Right ventricle myocardium inferior (tissue), 1 donor: ENCODE measurements at regions not wholly inside any gene's neighbourhood (a gene's known extent, or its start where the extent isn't known, plus 50 kb on each side); places are given as distances from the start of the nearest gene placed in this dataset.
"Not testable (repeated sequence)": the region's sequence is repeated elsewhere in the genome, so short reads cannot be mapped to it uniquely, and the experiment has no call there.

Experiments
- ATAC-seq: fragments of 200-7000 bp; cut with Tn5 transposase; one replicate; pipeline ENCODE4 v1.9.1; 2020; ENCODE audit warnings: mild to moderate bottlenecking, moderate library complexity
- DNase-seq: peaks from one replicate; pipeline ENCODE4 v3.0.0; 2021; ENCODE audit errors: missing footprints
- intact Hi-C: fragments of 100-400 bp; cut with DNase I; formaldehyde crosslinking; loops from one replicate; pipeline ENCODE4 v1.11.0; 2022
- donor health status: DM: no; HTN: yes; CAD: no; lungs with severe emphysema.

- no peak for ATAC-seq
- no peak for DNase-seq
- intact Hi-C loops, result no loop called here
These were observed 232.5 kb downstream of the PARP8 start for GRCh38 chr5:50898966-50899365.

GRCh38 chr5:50900952-50901510 is 234.6 kb downstream of the PARP8 start:
- intact Hi-C loops, result no loop called here
- DNase-seq (no peak), ATAC-seq (no peak)

- DNase-seq, result no peak
- no peak for ATAC-seq
- intact Hi-C loops, result no loop called here
These were observed 237.2 kb downstream of the PARP8 start for GRCh38 chr5:50903651-50904050.

GRCh38 chr5:50905996-50906570 is 239.6 kb downstream of the PARP8 start:
- intact Hi-C loops, result no loop called here
- ATAC-seq, result no peak

GRCh38 chr5:50920160-50920559 is 253.7 kb downstream of the PARP8 start:
- DNase-seq, result peak; percentile 48

More at GRCh38 chr5:50905996-50906570, 239.6 kb downstream of the PARP8 start:
- DNase-seq, result no peak

GRCh38 chr5:50921366-50922133 is 255.1 kb downstream of the PARP8 start:
- no peak for ATAC-seq
- intact Hi-C loops, result no loop called here
- DNase-seq, result no peak

More at GRCh38 chr5:50920160-50920559, 253.7 kb downstream of the PARP8 start:
- intact Hi-C loops, ATAC-seq: not testable (repeated sequence)

- ATAC-seq, result peak; percentile 31
- peak; percentile 64 for DNase-seq
- intact Hi-C loops, result not testable (repeated sequence)
These were observed 255.9 kb downstream of the PARP8 start for GRCh38 chr5:50922134-50922941.

- peak; percentile 54 for DNase-seq
- no peak for ATAC-seq
- intact Hi-C loops, result no loop called here
These were observed 256.7 kb downstream of the PARP8 start for GRCh38 chr5:50922942-50923767.

GRCh38 chr5:50923768-50924494 is 257.5 kb downstream of the PARP8 start:
- intact Hi-C loops, result no loop called here
- DNase-seq (no peak), ATAC-seq (peak; percentile 48)

- no peak for DNase-seq
- no peak for ATAC-seq
- intact Hi-C loops, result no loop called here
These were observed 261.5 kb downstream of the PARP8 start for GRCh38 chr5:50927953-50928352.

GRCh38 chr5:50929174-50929573 is 262.7 kb downstream of the PARP8 start:
- DNase-seq (no peak), ATAC-seq (no peak)
- intact Hi-C loops, result no loop called here

- ATAC-seq (no peak), DNase-seq (no peak)
- intact Hi-C loops, result no loop called here
These were observed 267.9 kb downstream of the PARP8 start for GRCh38 chr5:50934343-50934742.

GRCh38 chr5:50945139-50945538 is 278.7 kb downstream of the PARP8 start:
- ATAC-seq, result no peak
- intact Hi-C loops, result no loop called here

GRCh38 chr5:50947906-50948683 is 281.7 kb downstream of the PARP8 start:
- DNase-seq (no peak), ATAC-seq (no peak)
- intact Hi-C loops, result no loop called here

More at GRCh38 chr5:50945139-50945538, 278.7 kb downstream of the PARP8 start:
- DNase-seq, result no peak

GRCh38 chr5:50953290-50953689 is 286.9 kb downstream of the PARP8 start:
- ATAC-seq (no peak), DNase-seq (no peak)
- intact Hi-C loops, result no loop called here

GRCh38 chr5:50958852-50959457 is 292.5 kb downstream of the PARP8 start:
- intact Hi-C loops, result loop anchor here (2.0 kb wide), 1 partner anchor 1698 kb away; no protein-coding TSS in a partner anchor
- no peak for ATAC-seq
- no peak for DNase-seq
